ENCODE measurements at regions not wholly inside any gene's neighbourhood (a gene's known extent, or its start where the extent isn't known, plus 50 kb on each side); places are given as distances from the start of the nearest gene placed in this dataset.
A peak's percentile ranks its signal among the peaks of the same experiment; 100 is the strongest.

DNA sequence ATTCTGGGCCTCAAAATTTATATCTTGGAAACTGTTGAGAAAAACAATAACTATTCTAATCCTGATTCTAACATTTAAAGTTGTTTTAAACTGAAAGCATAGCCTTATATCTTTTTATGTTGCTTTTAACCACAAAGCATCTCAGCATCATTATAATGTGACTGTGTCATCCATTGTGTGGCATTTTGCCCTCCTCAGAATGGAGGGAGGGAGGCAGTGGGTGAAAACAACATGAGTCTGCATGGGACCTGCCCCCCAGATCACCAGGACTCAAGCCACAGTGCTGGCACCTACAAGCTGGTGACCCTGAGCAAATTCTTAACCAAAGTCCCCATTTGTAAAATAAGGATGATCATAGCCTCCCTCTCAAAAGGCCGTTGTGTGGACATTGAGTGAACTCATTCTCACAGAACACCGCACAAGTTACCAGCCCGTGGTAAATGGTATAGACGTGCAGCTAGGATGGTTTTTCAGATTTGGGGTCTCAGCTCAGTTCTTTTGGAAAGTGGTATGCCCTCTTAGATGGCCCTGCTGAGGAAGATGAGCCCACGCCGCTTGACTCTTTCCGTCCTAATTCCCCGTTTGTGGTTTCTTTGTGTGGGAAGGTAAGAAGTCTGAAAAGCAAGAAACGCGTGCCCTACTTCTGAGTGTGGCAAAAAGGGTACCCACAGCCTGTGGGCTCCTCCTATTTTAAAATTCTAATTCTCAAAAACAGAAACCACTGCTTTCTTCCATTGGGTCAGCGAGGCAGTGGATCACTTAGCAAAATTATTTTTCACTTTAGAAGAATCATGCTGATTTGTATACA, 305.0 kb upstream of the ID2 start:
- Histone ChIP-seq H3K4me1 (peaks cover 0 to 5% of the 10 kb centered on the region in 2 donors), H3K27me3 (no peaks in the 10 kb centered on the region), H3K4me3 (no peak overlapping the region), H3K36me3 (no peaks in the 10 kb centered on the region), H3K9me3 (no peaks in the 10 kb centered on the region), H3K27ac (no peak overlapping the region)
- intact Hi-C loops (cut with DNase I; ENCODE audit: low total_unique reads): no loop called here
- no peak for TF ChIP-seq CTCF (IDR thresholded peaks at IDR 0.05 in 4 of 5, conservative IDR thresholded peaks at IDR 0.05 in 1 of 5)
- no peak for TF ChIP-seq POLR2A (IDR thresholded peaks at IDR 0.05)
- DNase-seq: no peak
- no peak for ATAC-seq
- in situ Hi-C loops (cut with MboI; ENCODE audit: low sequenced_read_pairs in 4 of 4): no loop called here

DNA sequence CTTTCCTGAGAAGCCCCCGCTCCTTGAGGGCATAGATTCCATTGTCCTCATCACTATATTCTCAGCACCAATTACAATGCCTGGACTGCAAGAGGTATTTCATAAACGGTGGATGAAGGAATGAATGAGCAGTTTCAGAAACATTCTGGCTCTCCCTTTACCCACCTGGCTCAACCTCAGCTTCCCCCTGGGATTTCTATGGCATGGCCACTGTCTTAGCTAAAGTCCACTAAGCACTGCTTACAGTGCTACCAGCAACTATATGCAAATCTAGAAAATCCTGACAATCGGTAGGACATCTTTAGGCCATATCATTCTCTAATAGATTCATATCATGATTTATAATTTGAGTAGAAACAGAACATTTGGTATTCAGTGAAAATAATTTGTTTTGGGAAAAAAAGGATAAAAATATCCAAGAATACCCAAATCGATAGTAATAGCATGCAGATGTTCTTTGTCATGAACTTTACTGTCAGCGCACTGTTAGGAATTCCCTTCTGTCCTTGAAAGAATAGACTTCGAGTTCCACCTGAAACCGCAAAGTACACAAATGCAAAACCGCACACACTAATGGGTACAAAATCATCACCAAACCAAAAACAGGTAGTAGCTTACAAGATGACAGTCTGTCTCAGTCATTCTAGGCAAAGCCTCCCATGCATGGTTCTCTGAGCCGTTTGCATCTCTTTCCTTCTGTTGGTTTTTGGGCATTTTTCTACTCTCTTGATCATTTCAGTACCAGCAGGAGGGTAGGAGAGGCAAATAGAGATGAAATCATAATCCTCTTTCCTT, 303.6 kb upstream of the ID2 start:
- ATAC-seq: no peak
- DNase-seq: no peak
- intact Hi-C loops (cut with DNase I; ENCODE audit: low total_unique reads): no loop called here

GRCh38 chr2:8379128-8379527, 302.7 kb upstream of the ID2 start:
- ATAC-seq (no peak), DNase-seq (no peak)
- TF ChIP-seq POLR2A (IDR thresholded peaks at IDR 0.05): no peak
- TF ChIP-seq CTCF (IDR thresholded peaks at IDR 0.05 in 4 of 5, conservative IDR thresholded peaks at IDR 0.05 in 1 of 5): no peak
- Histone ChIP-seq H3K4me1 (peaks cover 0 to 5% of the 10 kb centered on the region in 2 donors), H3K9me3 (no peaks in the 10 kb centered on the region), H3K4me3 (no peak overlapping the region), H3K36me3 (no peaks in the 10 kb centered on the region), H3K27ac (peak overlapping the region in 2 of 4 donors; percentile 64 to 70), H3K27me3 (no peaks in the 10 kb centered on the region)
- intact Hi-C loops (cut with DNase I; ENCODE audit: low total_unique reads): no loop called here
- in situ Hi-C loops (cut with MboI; ENCODE audit: low sequenced_read_pairs in 4 of 4): no loop called here

More for the DNA sequence above, 303.6 kb upstream of the ID2 start:
- no peak overlapping the region for H3K27ac ChIP-seq
- no peak overlapping the region for H3K4me3 ChIP-seq
- H3K9me3 ChIP-seq: no peaks in the 10 kb centered on the region
- TF ChIP-seq POLR2A (IDR thresholded peaks at IDR 0.05) (no peak), CTCF (IDR thresholded peaks at IDR 0.05 in 4 of 5, conservative IDR thresholded peaks at IDR 0.05 in 1 of 5) (no peak)
- peaks cover 0 to 5% of the 10 kb centered on the region in 2 donors for H3K4me1 ChIP-seq
- no peaks in the 10 kb centered on the region for H3K36me3 ChIP-seq
- H3K27me3 ChIP-seq: no peaks in the 10 kb centered on the region
- in situ Hi-C loops (cut with MboI; ENCODE audit: low sequenced_read_pairs in 4 of 4): no loop called here

DNA sequence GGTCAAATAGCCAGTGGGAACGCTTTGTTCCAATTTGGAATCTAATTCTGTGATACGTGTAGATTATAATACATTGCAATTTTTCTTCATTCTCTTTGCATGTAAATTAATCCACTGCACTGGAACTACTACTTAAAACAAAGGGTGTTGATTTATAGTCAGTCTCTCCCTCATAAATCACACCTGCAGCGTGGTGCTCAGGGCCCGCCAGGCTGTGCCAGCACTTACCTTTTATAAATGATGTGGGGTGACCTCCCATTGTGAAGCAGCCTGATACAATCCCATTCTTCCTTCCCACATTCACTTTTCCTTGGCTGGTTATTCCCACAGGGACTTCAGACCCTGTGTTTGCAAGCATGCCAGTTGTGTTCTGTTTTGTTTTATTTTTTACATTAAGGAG, 302.3 kb upstream of the ID2 start:
- Histone ChIP-seq H3K4me1 (peaks cover 0 to 5% of the 10 kb centered on the region in 2 donors), H3K27me3 (no peaks in the 10 kb centered on the region), H3K27ac (peak overlapping the region; percentile 28 to 70 (median 48)), H3K9me3 (no peaks in the 10 kb centered on the region), H3K4me3 (no peak overlapping the region), H3K36me3 (no peaks in the 10 kb centered on the region)
- in situ Hi-C loops (cut with MboI; ENCODE audit: low sequenced_read_pairs in 4 of 4): no loop called here
- intact Hi-C loops (cut with DNase I; ENCODE audit: low total_unique reads): no loop called here
- TF ChIP-seq CTCF (IDR thresholded peaks at IDR 0.05 in 4 of 5, conservative IDR thresholded peaks at IDR 0.05 in 1 of 5): no peak
- TF ChIP-seq POLR2A (IDR thresholded peaks at IDR 0.05): no peak
- no peak for ATAC-seq
- no peak for DNase-seq
